GM19328 (cell line): ENCODE measurements at regions not wholly inside any gene's neighbourhood (a gene's known extent, or its start where the extent isn't known, plus 50 kb on each side); places are given as distances from the start of the nearest gene placed in this dataset.

Experiments used
- ATAC-seq: cut with Tn5 transposase; IDR thresholded peaks from one replicate; pipeline ENCODE4 v1.9.1; 2021; ENCODE audit warnings: mild to moderate bottlenecking, moderate library complexity; ENCODE audit not compliant: unreplicated experiment

DNA sequence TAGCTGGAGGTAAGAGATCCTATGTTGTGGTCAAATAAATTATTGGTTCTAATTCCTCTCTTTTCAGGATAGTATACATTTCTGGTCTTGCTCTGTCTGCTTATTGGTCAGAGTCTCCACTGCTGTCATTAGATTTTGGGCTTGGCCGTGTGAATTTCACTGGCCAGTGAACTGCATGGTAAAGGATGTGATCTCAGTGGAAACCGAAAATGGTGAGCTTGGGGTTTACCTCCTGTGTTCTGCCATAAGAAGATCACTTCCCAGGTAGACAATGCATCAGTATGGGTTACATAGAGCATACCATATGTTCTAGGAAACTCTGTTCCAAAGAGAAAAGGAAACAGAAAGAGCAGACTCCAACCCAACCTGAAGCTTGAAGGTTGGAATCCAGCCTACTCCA is 1123.3 kb upstream of the B3GALT2 start:
- no peak for ATAC-seq

DNA sequence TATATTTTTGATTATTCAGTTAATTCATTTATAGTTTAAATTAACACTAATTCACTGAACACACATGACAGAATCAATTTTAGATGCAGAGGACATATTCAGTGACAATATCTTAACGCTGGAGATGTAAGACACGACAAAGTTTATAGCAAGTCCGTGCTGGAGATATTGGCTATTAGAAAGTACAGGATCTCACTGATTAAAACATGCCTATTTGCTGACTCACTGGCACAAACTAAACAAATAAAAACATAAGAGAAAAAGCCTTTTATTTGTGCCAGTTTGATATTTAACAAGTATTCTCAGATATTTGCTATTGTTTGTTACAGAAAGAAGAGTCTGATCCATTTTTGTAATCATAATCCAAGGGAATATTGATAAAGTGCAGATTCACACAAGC is 1122.9 kb upstream of the B3GALT2 start:
- ATAC-seq = no peak

DNA sequence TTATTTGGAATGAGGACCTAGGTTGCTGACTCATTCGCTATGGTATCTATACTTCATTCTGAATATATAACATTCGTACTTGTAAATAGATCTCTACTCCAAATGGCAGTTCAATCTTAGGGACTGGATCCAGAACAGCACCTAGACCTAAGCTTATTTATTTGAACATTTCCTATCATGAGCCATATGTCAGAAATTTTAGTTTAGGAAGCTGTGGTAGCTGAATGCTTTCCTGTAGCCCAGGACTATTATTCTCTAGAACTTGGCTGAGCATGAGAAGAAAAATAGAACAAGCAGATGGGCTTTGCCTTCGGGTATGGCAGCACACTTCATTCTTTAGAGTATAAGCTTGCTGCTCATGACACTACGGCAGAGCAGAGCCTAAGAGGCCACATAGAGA is 1114.4 kb upstream of the B3GALT2 start:
- no peak for ATAC-seq

DNA sequence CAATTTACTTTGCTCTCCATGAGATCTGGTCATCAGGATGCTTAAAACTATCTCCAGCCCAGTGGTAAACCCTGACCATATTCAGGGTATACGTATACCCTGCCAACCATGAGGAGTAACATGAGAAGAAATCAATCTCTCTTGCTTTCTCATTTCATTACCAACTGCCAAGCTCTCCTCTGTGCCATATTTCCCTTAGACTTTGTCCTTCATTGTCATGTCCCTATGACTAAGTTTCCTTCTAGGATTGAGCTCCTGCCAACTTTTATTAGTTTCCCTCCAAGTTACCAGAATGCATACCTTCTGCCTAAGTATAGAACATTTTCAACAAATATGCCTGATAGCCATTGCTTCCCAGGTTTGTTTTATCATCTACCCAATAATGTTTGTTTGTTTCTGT is 1113.9 kb upstream of the B3GALT2 start:
- no peak for ATAC-seq

DNA sequence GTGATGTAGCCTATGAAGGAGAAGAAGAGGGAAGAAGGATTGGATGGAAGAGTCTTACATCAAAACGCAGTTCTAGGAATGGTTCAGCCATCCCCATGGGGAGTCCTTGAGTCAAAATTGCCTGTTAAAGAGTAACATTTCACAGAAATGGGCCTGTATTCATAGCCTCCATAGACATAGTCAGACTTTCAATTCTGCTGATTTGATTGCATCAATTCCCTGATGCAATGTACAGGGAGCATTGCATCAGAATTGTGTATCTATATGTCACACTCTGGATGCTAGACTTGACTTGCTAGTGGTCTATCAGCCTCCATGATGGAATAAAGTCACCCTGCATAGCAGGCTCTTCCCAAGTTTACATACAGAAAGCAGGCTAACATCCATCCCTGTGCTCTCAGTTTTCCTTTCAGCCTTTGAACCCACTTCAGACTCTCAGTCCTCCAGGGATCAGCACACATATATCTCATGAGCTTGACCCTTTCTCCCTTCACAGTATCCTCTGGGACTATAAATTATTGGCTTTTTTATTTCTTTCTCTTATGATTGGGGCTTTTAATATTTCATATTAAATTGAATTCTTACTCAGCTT is 1111.7 kb upstream of the B3GALT2 start:
- no peak for ATAC-seq

DNA sequence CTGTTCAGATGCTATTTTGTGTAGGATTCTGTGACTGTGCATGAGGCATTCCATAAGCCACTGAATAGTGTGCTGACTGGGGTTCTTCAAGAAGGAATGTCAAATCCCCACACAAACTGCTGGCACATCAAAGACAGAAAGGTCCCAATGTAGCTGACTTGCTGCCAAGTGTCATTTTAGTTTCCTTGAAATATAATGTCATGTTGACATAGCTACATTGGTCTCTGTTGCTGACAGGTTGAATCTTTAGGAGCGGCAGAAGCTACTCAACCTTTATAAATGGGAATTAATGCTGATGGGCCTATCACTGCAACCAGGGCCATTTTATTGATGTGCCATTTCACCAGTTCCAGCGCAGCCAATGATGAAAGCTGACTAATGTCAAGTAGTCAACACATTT is 1110.7 kb upstream of the B3GALT2 start:
- ATAC-seq = no peak

DNA sequence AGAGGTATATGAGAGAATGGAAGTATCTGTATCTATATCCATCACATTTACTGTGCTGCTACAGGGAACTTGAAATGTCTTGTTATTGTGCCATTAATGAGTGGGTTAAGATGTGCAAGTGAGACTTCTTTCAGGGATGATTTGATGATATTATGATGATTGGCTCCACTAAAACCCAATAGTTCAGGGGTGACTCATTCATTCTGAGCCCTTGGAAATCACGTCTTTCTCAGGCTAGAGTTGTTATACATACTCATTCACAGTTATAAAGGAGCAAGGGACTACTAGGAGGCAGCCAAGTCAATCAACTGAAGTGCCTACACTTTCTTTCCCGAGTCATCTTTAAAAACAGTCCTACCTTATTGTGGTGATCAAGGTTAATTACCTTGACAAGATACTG is 1109.8 kb upstream of the B3GALT2 start:
- no peak for ATAC-seq

DNA sequence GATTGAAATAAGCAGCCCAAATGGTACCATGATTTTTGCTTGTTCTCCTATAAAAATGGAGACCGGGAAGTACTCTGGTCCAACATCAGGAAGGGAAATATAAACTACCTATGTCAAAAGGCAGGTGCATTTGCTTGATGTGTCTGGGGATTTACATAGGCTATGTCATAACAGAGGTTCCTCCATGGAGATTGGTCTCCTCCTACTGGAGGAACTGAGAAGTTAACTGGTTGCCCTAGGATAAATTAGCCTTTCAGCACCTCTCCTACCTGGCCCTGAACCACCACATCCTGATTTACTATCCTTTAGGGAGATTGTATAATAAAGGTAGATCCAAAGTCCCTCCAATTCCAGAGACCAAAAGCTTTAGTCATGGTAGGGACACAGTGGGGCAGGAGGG is 1109.3 kb upstream of the B3GALT2 start:
- peak; percentile 83 for ATAC-seq

DNA sequence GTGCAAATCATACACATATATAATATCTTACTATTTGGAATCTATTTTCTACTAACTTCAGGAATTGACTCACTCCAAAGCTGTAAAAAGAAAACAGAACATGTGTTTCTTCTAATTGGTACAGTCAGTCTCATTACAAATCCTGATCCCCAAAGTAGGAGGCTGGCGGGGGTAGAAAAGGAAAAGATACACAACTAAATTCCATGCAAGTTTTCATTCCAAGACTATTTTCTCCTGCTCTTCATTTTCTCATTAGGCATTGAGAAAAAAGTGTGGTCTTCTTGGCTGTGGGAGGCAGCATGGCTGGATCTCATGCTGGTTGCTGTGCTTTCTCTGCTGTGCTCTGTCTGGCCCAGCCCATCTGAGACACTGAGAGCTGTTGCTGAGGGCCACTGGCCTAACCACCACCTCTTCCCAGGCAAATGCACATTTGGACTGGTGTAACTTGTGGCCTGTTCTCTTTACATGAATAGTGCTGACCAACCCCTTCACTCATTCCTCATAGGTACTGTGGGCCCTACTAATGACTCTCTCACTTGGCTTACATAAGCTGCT is 1107.5 kb upstream of the B3GALT2 start:
- ATAC-seq = no peak

DNA sequence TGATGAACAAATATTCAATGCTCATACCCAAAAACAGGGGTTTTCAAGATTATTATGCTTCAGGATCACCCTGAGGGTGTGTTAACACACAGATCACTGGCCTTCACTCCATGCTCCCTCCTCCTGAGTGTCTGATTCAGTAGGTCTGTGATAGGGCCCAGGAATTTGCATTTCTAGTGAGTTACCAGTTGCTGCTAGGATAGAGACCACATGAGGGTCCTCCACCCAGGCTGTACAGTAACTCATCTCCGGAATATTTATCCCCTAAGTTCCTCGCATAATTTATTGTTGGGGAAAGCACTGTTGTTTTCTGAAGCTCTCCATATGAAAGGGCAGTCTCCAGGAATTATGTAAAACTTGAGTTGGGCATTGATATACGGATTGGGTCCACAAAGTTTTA is 1106.6 kb upstream of the B3GALT2 start:
- ATAC-seq = no peak

DNA sequence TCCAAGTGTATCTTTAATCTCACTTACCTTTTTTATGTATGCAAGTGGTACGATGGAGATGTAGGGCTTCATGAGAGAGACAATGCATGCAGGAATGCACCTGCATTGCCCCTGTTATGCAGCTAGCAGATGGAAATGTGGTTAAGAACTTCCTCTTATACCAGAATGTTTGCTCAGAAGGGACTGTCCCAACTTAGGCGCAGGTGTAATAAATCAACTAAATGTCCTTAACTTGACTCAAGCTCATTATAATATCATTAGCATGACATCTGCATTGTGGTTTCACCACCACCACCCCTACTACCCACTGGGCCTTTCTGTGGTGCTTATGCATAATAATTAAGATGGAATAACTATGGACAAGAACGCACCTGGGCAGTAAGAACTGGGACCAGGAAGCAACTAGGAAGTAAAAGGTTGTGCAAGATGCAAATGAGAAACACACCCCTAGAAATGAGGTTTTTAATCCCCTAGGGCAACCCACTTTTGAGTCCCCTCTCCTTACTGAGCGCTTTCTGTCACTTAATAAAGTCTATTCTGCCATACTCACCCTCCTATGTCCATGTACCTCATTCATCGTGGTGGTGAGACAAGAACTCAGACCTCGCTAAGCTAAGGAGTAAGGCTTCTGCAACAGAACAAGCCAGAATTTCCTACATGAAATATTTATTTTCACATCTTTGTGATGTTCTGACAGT is 1103.3 kb upstream of the B3GALT2 start:
- peak; percentile 88 for ATAC-seq

DNA sequence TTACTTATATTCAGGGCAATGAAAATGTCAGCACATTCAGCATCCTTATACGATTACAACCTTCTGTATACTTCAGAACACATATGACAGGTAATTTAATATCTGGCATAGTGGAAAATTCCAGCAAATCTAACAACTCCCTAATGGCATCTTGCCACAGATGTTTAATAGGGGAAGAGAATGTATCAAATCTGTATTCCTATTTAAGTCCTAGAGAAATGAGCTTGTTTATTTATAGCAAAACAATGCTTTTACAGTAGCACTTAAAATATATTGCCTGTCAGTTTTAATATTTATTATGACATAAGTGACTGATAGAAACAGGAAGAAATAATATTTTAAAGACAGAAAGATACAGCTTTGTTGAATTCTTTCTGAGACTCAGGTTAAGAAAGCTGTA is 1101.8 kb upstream of the B3GALT2 start:
- no peak for ATAC-seq

DNA sequence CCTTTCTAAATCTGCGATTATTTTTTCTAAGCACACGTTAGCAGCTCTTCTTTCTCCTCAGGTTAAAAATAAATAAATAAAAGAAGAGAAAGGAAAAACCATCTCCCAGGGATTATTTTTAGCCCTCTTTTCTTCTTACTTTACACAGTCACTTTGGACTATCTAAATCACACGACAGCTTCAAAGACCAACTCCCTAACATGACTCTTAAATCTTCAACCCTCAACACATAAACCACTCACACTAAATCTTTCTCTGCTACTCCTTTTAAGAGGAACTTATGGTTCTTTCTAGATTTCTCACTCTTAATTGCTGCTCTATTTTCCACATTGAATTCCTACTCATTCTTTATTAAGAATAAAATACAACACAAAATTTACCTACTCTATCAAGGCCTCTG is 1095.0 kb upstream of the B3GALT2 start:
- ATAC-seq = no peak

DNA sequence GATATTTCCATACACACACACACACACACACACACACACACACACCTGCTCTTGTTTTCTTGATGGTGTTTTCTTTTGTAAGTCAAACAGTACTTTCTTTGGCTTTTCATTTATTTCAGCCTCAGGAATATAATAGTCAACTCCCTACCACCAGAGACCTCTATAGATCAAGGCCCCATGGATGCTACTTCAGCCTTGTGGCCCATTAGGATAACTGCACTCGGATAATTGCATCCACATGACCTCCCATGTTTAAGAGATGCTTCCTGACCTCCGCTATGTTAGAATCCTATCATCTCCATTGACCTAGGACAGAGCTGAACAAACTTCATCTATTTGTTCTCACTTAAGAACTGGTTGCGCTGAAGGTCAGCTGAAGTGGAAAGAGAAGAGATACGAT is 1094.0 kb upstream of the B3GALT2 start:
- no peak for ATAC-seq

DNA sequence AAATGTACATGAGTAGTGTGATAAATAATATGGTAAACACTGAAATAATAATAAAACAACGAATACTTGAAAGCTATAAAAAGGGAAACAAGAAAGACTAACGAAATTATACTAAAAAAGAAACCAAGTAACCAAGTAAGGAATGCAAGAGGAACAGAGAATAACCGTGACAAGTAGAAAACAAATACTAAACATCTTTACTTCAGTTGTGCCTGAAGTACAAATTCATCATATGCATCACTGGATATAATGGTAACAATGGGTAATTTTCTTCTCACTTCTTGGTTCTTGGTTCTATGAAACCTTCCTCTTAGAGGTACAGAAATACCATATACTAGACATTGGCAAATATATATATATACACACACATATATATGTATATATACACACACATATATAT is 1093.6 kb upstream of the B3GALT2 start:
- peak; percentile 68 for ATAC-seq

DNA sequence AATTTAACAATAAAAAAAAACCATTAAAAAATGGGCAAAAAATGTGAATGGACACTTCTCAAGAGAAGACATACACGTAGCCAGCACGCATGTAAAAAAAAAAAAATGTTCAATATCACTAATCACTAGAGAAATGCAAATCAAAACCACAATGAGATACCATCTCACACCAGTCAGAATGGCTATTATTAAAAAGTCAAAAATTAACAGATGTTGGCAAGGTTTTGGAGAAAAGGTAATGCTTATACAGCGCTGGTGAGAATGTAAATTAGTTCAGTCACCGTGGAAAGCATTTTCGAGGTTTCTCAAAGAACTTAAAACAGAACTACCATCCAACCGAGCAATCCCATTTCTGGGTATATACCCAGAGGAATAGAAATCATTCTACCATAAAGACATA is 1091.5 kb upstream of the B3GALT2 start:
- ATAC-seq = no peak

DNA sequence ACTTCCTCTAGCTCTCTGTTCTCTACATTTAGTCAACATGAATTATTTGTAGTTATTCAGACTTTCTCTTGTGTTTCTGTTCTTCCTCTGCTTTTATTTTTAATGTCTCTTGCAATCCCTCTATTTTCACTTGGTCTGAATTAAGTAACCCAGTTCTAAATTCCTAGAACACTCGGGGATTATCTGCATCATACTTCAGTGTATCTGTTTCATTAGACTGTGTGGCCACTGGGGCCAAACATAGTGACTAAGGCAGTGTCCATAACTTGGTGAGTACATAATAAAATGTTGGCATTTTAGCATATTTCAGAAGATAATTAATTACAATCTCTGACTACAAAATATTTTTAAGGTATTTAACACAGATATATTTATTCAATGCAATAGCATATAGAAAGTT is 1087.2 kb upstream of the B3GALT2 start:
- ATAC-seq = no peak

DNA sequence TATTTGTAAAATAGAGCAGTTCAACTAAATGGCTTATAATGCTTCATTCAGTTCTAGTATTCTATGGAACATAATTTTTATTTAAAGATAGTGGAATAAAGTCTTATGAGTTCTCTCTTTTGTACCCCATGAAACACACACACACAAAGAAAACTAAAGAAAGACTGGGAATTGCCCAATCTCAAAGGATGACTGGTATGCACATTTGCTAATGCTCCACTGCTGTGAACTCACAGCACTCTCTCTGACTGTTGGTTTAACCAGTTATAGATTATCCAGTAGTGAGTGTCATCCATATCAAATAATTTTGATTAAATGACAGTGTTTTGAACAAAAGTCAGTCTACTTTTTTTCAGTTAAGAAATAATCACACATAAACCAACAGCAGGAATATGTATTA is 1082.4 kb upstream of the B3GALT2 start:
- no peak for ATAC-seq

DNA sequence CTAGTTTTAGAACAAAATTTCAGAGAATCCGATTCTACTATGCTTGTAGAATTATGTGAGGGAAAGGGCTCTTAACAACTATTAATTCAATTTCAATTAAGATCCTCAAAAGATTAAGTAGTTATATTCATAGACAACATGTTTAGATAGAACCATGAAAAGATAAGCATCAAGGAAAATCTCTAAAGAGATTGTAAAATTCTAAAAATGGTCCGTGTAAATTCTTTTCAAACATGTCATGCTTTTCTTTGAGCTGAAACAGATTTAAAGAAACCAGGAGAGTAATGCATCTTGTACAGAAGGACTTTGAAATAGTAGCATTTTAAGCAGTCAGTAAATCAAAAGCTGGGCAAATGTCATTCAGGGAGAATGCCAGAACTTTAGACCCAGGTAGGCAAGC is 1080.6 kb upstream of the B3GALT2 start:
- no peak for ATAC-seq

DNA sequence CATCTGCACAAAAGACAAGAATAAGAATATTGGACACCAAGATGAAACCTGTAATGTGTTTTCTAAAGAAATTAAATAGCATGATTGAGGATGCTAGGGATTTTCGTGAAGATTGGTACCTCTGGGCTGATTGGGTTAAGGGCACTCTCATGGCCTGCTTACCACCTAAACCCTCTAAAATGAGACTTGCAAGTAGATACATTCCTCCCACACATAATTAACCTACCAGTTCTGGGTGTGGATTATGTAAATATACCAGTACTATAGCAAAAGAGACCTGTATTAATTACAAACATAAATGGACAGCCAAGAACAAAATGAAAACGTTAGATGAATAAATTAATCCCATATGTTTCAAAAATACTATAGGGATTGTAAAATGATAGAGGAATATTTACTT is 1069.6 kb upstream of the B3GALT2 start:
- ATAC-seq = no peak

DNA sequence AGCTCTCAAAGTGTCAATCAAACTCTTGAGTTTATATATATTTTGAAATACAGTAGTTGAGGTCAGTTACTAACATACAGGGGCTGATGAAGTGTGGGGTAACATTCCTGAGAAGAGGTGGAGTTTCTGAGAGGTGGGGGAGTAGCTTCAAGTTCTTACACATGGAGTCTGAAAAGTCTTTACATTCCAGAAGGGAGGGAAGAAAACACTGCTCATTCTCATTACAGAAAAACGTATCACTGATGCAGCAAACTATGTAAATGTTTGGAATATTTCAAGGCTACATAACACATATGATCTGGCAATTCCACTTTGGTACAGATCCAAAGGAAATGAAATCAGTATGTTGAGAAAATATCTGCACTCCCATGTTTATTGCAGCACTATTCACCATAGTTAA is 1065.8 kb upstream of the B3GALT2 start:
- ATAC-seq = no peak

DNA sequence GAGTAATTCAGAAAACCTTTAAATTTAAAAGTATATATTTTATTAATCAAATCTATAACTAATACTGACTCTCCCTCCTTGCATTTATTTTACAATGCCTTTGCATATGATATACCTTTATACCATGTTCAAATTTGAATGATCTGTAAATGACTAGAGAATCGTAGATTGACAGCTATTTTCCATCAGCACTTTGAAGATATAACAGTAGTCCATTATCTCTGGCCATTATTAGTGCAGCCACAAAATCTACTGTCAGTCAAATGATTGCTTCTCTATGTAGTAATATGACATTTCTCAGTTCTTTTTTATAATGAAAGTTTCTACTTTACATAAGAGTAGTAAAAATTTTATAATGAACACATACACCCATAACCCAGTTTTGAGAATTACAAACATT is 1054.8 kb upstream of the B3GALT2 start:
- ATAC-seq = no peak

DNA sequence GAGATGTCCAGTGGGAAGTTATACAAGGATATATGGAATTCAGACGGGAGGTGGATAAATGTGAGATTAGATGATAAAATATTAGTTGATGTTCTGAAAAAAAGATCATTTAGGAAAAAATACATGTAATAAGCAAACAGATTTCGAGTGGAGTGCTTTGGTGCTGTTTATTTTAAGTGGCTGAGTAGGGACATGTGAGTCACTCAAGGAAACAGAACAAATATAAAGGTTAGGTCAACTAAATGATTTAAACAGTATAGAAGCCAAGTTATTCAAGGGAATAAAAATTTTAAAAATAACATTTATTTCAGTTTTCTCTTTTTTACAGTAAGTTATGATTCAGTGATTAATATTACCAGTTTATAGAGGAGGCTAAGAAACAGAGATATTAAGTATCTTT is 1046.7 kb upstream of the B3GALT2 start:
- ATAC-seq = no peak
